T-helper 2 cell (primary cell): ENCODE measurements at regions not wholly inside any gene's neighbourhood (a gene's known extent, or its start where the extent isn't known, plus 50 kb on each side); places are given as distances from the start of the nearest gene placed in this dataset.
"Not testable (repeated sequence)": the region's sequence is repeated elsewhere in the genome, so short reads cannot be mapped to it uniquely, and the experiment has no call there.

Experiments used
- DNase-seq, 5 experiments: peaks; one replicate each; pipeline versions ENCODE4 v3.0.0 to v3.0.0-alpha.2; 2012 to 2022

DNA sequence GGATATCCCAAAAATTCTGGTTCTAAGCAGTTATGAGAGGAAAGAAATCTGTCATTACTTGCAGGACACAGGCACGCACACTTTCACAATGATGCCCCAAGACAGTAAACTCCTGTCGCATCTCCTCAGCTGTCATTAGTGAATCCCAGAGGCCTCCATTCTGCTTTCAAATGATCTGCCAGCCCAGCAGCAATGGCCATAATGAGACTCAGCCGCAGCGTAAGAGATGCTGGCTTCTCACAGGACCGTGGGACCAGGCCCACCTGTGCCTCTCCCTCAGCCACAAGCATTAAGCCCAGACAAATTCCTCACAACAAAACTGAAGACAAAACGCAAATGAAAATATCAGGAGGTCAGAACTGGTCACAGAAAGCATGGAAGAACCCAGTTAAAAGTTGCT is 98.0 kb upstream of the VLDLR start:
- no peak for DNase-seq

DNA sequence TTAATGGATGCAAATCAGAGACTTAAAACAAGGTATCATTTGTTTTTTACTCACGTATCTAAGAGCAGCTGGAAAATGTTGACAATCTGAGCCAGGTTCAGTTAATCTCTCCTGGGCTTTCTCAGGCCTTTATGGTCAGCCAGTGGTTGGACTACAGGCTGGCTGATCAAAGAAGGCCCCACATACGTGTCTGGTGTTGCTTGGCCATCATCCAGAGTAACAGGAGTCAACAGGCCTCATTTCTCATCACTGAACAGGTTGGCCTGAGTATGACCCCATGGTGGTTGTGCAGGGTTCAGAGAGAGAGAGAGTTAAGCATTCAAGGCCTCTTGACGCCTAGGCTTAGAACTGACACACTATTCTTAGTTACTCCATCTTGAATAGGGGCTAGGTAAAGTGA is 97.0 kb upstream of the VLDLR start:
- DNase-seq, result no peak

DNA sequence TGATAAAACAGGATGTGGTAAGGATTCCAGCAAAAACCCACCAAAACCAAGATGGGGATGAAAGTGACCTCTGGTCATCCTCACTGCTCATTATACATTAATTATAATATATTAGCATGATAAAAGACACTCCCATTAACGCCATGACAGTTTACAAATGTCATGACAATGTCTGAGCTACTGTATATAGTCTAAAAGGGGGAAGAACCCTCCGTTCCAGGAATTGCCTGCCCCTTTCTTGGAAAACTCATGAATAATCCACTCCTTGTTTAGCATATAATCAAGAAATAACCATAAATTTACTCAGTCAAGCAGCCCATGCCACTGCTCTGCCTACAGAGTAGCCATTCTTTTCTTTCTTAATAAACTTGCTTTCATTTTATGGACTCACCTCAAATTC is 96.4 kb upstream of the VLDLR start:
- DNase-seq, result no peak

DNA sequence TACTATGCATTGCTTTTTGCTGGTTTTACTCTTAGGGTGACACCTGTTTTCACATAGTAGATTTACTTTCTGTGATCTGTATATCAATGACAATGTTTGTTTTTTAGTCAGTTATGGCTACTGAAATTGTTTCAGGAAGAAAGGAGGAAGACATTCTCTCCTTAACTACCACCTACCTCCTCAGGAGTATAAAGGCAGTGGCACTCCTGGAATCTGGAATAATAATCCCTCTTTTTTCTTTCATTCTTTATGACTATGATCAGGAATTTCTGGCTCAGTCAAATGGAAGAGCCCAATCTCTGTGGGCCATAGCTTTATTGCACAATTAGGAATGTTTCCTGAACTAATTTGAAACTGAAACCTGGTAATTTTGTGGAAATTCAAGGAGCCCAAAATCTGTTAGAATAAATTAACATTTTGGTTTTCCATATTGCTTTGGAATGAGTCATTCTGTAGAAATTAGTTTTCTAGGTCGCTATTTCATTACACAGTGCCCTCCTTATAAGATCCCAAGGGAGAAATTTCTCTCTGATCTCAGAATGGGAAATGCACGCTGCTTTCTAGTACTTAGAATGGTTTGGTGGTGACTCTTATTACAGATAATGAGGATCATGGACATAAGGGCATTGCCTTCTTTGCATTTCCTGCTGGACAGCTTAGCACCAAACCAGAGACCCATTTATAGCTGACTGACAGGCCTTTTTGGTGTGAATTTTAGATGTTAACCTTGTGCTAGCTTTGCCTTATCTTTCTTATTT is 95.3 kb upstream of the VLDLR start:
- no peak for DNase-seq

DNA sequence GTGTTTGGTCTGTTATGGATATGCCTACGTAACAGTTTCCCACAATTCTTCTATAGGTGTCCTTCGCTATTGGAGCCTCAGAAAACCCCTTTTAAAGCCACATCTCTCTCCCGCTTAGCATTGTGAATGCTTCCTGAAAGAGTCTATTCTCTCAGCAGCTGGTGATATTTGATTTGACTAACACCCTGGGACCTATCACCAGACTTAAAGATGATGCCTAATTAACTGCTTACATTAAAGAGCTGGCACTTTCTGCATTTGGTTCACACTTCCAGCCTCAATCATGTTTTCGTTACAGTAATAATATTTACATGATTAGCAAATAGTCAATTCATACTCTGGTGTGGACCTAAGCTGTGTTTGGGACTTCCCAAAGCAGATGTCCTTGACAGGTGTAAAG is 90.1 kb upstream of the VLDLR start:
- no peak for DNase-seq

DNA sequence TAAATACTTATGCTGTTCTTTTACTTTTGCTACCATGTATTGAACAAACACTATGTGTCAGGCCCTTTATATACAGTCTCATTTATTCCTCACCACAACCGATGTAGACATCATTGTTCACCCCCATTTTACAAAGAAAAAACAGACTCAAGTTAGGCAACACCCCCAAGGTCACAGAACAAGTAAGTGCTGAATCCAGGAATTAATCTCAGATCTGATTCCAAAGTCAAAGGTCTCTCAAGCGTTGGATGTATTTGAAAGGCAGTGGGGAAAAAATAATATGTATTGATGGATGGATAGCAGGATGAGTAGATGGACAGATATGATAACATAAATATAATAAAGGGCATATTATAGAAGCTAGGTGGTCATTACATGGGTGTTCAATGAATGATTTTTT is 85.1 kb upstream of the VLDLR start:
- no peak for DNase-seq

DNA sequence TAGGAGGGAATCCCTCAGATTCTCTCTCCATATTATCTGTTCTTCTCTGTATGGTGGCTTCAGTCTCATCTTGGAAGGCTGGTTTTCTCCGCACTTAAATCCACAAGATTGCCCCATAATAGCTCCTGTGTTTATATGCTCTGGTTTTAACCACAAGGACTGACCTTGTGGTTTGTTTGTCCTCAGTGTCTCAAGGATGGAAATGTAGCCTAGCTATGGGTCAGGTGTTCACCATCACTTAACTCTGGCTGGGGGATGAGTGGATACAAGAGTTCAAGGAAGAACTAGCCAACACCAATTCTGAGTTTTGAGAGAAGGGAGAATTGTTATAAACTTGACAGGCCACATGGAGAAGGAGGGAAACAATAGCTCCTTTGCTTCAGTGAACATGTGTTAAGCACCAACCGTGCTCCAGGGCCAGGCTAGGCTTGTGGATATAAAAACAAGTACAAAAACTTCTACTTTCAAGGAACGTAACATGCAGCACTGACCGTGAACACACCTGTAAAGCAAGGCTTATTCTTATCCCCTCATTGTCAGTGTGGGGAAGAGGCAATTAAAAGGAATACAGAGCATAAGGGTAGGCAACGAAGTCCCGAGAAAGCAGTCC is 75.6 kb upstream of the VLDLR start:
- no peak for DNase-seq

DNA sequence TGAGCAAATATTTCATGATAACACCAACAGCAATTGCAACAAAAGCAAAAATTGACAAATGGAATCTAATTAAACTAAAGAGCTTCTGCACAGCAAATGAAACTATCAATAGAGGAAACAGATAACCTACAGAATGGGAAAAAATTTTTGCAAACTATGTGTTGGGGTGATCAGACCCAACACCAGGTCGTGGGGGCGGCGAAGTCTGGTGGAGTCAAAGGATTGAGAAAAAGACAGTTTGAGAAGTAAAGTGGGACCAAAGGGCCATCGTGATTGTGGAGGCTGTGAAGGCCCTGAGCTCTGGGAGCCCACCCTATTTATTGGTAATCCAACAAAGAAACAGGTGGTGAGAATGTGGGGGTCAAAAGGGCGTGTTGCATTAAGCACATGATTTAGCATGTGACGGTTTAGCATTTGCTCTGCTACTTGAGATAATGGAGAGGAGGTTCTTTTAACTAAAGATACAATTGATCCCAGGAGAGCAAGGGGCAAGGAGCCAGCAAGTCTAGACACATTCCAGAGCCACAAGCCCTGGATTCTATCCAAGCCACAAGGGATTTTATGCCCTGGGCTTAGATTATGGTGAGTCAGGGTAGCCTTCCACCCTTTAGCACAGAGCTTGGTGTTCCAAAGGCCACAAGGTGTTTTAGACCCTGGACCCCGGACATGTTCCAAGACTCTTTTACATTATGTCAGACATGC is 65.5 kb upstream of the VLDLR start:
- not testable (repeated sequence) for DNase-seq

DNA sequence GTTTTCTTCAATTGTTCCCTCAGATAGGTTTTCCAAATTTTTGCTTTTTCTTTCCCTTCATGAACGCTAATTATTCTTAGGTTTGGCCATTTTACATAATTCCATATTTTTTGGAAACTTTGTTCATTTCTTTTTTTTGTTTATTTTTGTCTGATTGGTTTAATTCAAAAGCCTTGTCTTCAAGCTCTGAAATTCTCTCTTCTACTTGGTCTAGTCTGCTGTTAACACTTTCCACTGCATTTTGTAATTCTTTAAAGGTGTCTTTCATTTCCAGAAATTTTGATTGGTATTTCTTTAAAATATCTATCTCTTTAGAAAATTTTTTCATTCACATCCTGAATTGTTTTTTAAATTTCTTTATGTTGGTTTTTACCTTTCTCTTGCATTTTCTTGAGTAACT is 63.9 kb upstream of the VLDLR start:
- DNase-seq, result no peak

DNA sequence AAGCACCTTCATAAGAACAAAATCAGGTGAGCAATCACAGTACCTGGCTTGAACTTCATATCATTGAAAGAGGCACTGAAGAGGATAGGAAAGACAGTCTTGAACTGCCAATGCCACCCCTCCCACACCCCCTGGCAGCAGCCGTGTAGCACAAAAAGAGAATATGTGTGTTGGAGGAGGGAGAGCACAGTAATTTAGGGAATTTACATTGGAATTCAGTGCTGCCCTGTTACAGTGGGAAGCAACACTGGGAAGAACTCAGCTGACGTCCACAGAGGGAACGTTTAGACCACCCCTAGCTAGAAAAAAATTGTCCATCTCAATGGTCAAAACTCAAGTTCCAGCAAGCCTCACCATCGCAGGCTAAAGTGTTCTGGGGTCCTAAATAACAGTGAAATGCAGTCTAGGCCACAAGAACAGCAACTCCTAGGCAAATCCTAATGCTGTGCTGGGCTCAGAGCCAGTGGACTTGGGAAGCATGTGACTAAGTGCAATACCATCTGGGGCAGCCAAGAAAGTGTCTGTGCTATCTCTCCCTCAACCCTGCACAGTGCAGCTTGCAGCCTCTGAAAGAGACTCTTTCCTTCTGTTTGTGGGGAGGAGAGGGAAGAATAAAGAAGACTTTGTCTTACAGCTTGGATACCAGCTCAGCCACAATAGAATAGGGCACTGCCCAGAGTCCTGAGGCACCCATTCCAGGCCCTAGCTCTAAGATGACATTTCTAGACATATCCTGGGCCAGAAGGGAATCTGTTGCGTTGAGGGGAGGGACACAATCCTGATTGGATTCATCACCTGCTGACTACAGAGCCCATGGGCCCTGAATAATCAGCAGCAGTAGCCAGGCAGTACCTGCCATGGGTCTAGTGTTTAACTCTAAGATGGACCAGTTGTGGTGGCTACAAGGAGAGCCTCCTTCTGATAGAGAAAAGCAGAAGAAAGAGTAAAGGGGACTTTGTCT is 62.1 kb upstream of the VLDLR start:
- no peak for DNase-seq

DNA sequence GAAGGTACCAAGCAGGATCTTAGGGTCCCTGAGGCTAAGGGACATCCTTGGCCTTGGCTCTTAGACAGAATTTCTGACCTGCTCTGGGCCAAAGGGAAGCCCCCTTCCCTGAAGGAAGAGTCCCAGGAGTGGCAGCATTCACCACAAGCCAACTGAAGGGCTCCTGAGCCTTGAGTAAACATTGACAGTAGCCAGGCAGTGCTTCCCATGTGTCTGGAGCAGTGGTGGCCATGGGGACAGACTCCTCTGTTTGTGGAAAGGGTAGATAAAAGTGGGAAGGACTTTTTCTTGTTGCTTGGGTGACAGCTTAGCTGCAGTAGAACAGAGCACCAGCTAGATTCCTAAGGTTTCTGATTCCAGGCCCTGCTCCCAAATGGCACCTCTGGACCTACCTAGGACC is 61.4 kb upstream of the VLDLR start:
- DNase-seq, result no peak

DNA sequence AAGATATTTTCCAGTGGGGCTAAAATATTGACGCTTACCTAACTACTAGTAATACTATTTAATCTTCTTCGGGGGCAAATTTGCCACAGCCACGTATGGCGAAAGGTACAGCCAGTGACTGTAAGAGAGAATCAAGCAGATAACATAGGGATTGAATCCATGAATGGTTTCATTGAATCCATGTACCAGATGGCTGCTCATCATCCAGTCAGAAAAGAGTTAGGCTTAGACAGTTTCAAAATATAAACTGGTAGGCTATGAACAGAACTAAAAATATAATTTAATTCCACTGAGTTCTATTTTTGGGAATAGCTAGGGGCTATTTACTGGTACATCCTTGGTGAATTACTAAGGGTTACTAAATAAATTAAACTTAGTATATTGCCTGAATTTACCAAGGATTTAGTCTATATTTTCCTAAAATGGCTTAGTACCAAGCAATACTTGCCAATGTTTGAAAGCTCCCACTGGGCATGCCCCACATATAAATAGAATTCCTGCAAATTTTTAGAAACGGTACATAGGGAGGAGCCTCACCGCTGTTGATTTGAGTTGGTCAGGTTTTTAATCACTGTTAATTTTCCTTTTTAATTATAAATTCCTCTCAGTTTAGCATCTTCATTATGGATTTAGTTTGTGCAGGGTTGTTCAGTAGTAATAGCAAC is 55.8 kb upstream of the VLDLR start:
- no peak for DNase-seq

DNA sequence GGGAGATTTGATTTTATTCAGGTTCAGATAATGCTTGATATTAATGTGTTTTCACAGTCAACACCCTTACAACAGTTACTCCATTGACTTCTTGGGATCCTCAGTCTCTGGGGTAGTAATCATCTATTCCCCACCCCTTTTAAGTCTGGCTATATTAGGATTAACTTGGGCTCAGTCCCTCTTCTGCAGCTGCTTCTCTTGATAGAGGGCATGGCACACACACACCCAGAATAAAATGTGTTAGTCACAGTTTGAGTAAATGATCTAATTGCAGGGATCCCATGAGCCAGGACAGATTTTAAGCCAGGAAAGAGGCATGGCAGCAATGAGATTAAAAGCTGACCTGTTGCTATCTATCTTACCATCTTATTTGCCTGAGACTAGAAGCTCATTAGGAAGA is 53.7 kb upstream of the VLDLR start:
- no peak for DNase-seq

DNA sequence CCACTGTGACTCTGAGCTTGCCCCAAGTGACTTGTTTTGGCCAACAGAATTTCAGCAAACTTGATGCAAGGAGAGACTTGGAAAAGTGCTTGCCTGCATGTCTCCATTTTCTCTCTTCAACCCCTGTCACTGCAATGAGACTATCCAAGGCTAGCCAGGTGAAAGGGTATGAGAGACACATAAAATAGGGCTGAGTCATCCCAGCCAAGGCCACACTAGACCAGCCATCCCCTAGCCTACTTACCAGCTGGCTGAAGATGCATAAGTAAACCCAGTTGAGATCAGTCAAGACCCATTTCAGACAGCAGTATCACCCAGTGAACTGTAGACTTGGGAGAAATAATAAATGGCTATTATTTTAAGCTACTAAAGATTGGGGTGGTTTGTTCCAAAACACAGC is 52.9 kb upstream of the VLDLR start:
- no peak for DNase-seq

DNA sequence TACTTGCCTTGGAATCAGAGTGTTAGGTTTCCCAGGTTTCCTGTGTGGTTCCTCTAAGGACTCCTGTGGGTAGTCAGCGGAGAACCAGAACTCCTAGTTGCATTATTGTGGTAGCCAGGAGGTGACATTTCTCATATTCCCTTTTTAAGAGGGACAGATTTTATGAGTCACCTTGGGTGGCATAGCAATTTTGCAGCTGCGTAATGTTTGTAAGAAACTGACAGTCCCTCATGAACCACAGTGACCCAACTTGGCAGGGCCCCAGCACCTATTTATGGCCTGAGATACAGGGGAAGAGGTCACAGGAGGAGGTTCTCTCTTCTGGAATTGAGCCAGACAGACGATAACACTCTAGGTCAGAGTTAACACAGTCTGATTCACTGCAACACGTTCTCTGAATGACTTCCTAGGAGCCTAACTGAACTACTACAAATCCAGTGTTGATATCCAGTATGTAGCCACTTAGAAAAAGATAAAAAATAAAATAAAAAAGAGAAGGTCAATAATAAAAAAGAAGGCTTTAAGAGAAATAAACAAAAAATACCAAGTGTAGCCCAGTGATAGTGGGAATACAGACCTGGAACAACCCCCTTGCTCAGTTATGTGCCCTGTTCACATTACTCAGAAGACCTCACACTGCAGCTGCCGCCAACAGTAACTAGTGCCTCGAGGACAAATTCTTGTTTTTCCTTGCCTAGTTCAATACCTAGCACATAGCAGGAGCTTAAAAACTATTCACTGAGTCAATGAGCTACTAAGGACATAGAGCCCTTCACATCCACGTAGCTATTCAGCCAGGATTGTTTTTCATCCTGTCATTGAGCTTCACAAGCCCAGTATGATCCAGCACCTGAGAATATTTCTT is 50.7 kb upstream of the VLDLR start:
- DNase-seq, result peak in 1 of 5 experiments; percentile 46
